Spleen (tissue), 7 donors: ENCODE measurements at regions not wholly inside any gene's neighbourhood (a gene's known extent, or its start where the extent isn't known, plus 50 kb on each side); places are given as distances from the start of the nearest gene placed in this dataset.

Experiments
- CTCF ChIP-seq, 11 experiments: fragments of 200-600 bp in 7 of 11; fragments of 450-650 bp in 4 of 11; sonication (generic) in 4 of 11; IDR thresholded peaks in 8 of 11; conservative IDR thresholded peaks in 3 of 11; 1 replicate in 7 of 11; 2 replicates in 4 of 11; pipeline versions ENCODE4 v1.4.0 to v1.8.0; 2016 to 2021; ENCODE audit warnings: antibody characterized with exemption in 11 of 11, inconsistent platforms in 4 of 11, mild to moderate bottlenecking in 1 of 11
- POLR2AphosphoS5 ChIP-seq, 3 donors: sonication (generic); formaldehyde crosslinking; IDR thresholded peaks; one replicate each; pipeline ENCODE4 v1.5.1; 2017; ENCODE audit warnings: antibody characterized with exemption in 3 of 3
- donor health status: DM: no; HTN: no; CAD: no; lungs with moderate emphysema.
- donor health status: DM: no; HTN: no; CAD: no.
- donor health status: DM: no; HTN: no; CAD: no.

- TF ChIP-seq CTCF (IDR thresholded peaks at IDR 0.05 in 8 of 11, conservative IDR thresholded peaks at IDR 0.05 in 3 of 11) (no peak), POLR2AphosphoS5 (IDR thresholded peaks at IDR 0.05) (no peak)
Measured at GRCh38 chr7:58087536-58088190, 637.7 kb downstream of the ZNF716 start.
